Endothelial cell (in vitro differentiated cells): ENCODE measurements at regions not wholly inside any gene's neighbourhood (a gene's known extent, or its start where the extent isn't known, plus 50 kb on each side); places are given as distances from the start of the nearest gene placed in this dataset.

Experiments used
- DNase-seq: peaks from one replicate; pipeline ENCODE4 v3.0.0; 2021; ENCODE audit warnings: low spot score
- H3K27ac Mint-ChIP-seq: one replicate; pipeline ENCODE4 v1.8.0; 2021; ENCODE audit warnings: mixed read lengths, inconsistent platforms; ENCODE audit not compliant: unreplicated experiment
- H3K27me3 Mint-ChIP-seq: one replicate; pipeline ENCODE4 v1.8.0; 2021; ENCODE audit warnings: mild to moderate bottlenecking, moderate library complexity, mixed read lengths, inconsistent platforms; ENCODE audit not compliant: unreplicated experiment
- H3K36me3 Mint-ChIP-seq: one replicate; pipeline ENCODE4 v1.8.0; 2021; ENCODE audit warnings: mild to moderate bottlenecking, low read depth, mixed read lengths, inconsistent platforms; ENCODE audit not compliant: unreplicated experiment
- H3K4me1 Mint-ChIP-seq: one replicate; pipeline ENCODE4 v1.8.0; 2021; ENCODE audit warnings: mild to moderate bottlenecking, mixed read lengths, inconsistent platforms; ENCODE audit not compliant: unreplicated experiment
- H3K4me3 Mint-ChIP-seq: one replicate; pipeline ENCODE4 v1.8.0; 2021; ENCODE audit warnings: mild to moderate bottlenecking, mixed read lengths, inconsistent platforms; ENCODE audit not compliant: unreplicated experiment
- H3K9me3 Mint-ChIP-seq: one replicate; pipeline ENCODE4 v1.8.0; 2021; ENCODE audit warnings: mixed read lengths, inconsistent platforms; ENCODE audit not compliant: unreplicated experiment
- TF ChIP-seq, protein P1 (sequence below): fragments of 200-600 bp; sonication (generic); IDR thresholded peaks from one replicate; pipeline ENCODE4 v1.5.0; 2021; ENCODE audit warnings: antibody characterized with exemption; ENCODE audit not compliant: unreplicated experiment

DNA sequence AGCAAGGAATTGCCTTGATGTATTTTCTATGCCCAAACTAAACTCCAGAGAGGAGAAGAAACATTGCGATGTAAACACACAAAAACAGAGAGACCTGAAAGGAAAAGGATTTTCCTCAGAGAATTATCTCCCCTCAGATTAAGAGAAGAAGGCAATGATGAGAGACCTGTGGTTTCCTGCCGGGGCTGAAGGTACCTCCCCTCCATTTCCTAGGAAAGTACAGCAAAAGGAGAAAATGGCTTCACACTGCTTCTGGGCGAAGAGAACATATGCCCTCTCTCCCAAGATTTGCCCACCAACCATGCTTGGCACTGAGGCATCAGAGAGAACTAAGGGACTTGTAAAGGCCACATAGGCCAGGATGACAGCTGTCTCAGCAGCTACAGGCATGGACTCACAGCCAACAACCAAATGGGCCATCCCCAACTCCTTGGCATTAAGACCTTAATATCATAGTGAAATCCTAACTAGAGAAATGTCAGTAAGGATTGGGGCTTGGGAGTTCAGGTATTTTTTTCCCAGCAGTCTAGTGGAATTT, 523.0 kb downstream of the PTPRC start:
- H3K27ac Mint-ChIP-seq, result no peak overlapping the region
- TF ChIP-seq, protein P1, sequence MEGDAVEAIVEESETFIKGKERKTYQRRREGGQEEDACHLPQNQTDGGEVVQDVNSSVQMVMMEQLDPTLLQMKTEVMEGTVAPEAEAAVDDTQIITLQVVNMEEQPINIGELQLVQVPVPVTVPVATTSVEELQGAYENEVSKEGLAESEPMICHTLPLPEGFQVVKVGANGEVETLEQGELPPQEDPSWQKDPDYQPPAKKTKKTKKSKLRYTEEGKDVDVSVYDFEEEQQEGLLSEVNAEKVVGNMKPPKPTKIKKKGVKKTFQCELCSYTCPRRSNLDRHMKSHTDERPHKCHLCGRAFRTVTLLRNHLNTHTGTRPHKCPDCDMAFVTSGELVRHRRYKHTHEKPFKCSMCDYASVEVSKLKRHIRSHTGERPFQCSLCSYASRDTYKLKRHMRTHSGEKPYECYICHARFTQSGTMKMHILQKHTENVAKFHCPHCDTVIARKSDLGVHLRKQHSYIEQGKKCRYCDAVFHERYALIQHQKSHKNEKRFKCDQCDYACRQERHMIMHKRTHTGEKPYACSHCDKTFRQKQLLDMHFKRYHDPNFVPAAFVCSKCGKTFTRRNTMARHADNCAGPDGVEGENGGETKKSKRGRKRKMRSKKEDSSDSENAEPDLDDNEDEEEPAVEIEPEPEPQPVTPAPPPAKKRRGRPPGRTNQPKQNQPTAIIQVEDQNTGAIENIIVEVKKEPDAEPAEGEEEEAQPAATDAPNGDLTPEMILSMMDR, result no peak
- no peaks in the 10 kb centered on the region for H3K36me3 Mint-ChIP-seq
- no peaks in the 10 kb centered on the region for H3K27me3 Mint-ChIP-seq
- no peak overlapping the region for H3K4me3 Mint-ChIP-seq
- DNase-seq, result no peak
- no peaks in the 10 kb centered on the region for H3K9me3 Mint-ChIP-seq
- H3K4me1 Mint-ChIP-seq, result no peaks in the 10 kb centered on the region

DNA sequence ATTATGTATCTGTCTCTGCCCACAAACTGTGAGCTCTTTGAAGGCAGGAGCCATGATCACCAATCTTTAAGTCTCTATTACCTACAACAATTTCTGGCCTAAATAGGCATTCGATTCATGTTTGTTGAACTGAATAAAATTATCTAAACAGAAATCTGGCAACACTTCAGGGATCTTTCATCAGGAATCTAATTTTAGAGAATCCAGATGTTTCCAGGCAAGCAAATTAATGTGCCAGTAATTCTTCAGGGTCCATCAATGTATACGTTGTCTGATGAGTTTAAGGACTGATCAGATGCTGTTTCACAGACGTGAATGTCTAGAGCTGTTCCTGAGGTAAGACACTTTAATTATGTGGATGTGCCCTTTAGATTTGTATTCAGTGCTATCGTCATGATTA, 524.4 kb downstream of the PTPRC start:
- TF ChIP-seq, protein P1, result no peak
- Mint-ChIP-seq H3K4me3 (no peak overlapping the region), H3K9me3 (no peaks in the 10 kb centered on the region), H3K27ac (no peak overlapping the region), H3K36me3 (no peaks in the 10 kb centered on the region), H3K4me1 (no peaks in the 10 kb centered on the region), H3K27me3 (no peaks in the 10 kb centered on the region)
- no peak for DNase-seq

DNA sequence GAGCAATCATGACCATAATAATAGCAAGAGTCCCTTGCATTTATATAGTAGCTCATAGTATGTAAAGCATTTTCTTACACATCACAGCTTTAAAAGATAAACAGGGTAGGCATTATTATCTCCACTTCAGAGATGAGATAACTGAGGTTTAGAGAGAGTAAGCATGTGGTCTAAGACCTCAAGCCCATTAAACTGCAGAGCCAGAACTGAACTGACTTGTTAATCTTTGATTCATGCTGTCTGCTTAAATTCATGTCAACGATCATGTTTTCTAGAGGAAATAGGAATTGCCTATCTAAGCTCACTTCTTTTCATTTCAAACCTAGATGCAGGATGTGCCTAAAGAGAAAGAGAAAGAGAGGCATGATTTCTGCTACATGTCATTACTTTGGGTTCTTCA, 524.8 kb downstream of the PTPRC start:
- Mint-ChIP-seq H3K27me3 (no peaks in the 10 kb centered on the region), H3K27ac (no peak overlapping the region), H3K9me3 (no peaks in the 10 kb centered on the region), H3K4me3 (no peak overlapping the region), H3K4me1 (no peaks in the 10 kb centered on the region), H3K36me3 (no peaks in the 10 kb centered on the region)
- TF ChIP-seq, protein P1, result no peak
- no peak for DNase-seq

DNA sequence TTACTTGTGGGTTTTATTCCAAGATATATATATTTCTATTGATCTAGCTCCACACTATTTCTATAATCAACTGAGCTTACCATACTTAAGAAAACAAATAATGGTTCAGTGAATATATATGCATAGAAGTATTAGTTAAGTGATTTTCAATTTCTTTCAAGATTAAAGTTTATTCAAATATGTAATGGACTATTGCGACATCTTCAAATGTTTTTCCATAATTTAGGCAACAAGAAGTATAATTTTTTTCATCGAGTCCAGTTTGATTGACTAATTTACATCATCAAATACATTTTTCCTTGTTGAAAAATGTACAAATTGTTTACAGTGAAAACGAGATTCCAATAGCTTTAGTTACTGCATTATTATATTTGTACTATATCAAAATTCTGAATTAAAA, 528.6 kb downstream of the PTPRC start:
- H3K27me3 Mint-ChIP-seq, result no peaks in the 10 kb centered on the region
- no peak overlapping the region for H3K27ac Mint-ChIP-seq
- H3K36me3 Mint-ChIP-seq, result no peaks in the 10 kb centered on the region
- no peak overlapping the region for H3K4me3 Mint-ChIP-seq
- no peaks in the 10 kb centered on the region for H3K4me1 Mint-ChIP-seq
- TF ChIP-seq, protein P1, result no peak
- DNase-seq, result no peak
- H3K9me3 Mint-ChIP-seq, result no peaks in the 10 kb centered on the region

DNA sequence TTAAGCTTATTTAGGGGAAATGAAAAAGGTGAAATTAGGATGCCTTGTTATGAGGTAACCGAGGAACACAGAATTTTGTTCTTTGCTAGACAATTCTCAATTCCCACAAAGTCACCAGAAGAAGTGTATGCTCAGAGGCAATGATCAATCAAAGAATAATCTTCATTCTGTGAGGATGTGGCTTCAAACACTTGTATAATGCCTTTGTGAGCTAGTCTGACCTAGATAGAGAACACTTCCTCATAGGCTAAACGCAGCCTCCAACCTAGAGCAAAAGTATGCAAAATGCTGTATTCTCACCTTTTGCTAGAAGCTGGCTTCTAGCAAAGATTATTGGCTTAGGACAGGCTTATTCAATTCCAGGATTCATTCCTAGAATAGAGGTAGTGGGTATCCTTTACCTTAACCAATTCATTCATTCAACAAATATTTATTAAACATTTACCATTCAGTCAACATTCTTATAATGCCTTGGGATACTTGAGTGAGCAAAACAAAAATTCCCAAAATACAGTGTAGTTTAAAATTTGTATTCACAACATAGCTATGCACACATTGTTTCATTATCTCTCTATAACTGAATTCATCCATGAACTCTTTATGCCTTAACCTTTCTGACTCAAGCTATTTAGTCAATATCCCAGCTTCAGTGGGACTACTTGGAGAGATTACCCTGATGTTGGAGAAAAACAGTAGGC, 530.2 kb downstream of the PTPRC start:
- H3K9me3 Mint-ChIP-seq, result no peaks in the 10 kb centered on the region
- no peaks in the 10 kb centered on the region for H3K4me1 Mint-ChIP-seq
- no peak overlapping the region for H3K27ac Mint-ChIP-seq
- H3K4me3 Mint-ChIP-seq, result no peak overlapping the region
- TF ChIP-seq, protein P1, result no peak
- DNase-seq, result no peak
- H3K27me3 Mint-ChIP-seq, result no peaks in the 10 kb centered on the region
- H3K36me3 Mint-ChIP-seq, result no peaks in the 10 kb centered on the region
